ENCODE measurements at regions not wholly inside any gene's neighbourhood (a gene's known extent, or its start where the extent isn't known, plus 50 kb on each side); places are given as distances from the start of the nearest gene placed in this dataset.
"Not testable (repeated sequence)": the region's sequence is repeated elsewhere in the genome, so short reads cannot be mapped to it uniquely, and the experiment has no call there.

- H3K18ac ChIP-seq (ENCODE audit: extremely low read depth, low read length); POLR2A ChIA-PET (ENCODE audit: partially characterized antibody); H2BK20ac ChIP-seq (ENCODE audit: low read length); H3K4me3 ChIP-seq (ENCODE audit: extremely low read depth in 1 of 4, insufficient read depth in 2 of 4, low read depth in 3 of 4, low read length in 4 of 4); H3K36me3 ChIP-seq (ENCODE audit: control insufficient read depth in 2 of 4, insufficient read depth in 4 of 4, low read length in 3 of 4); H3K27ac ChIP-seq (ENCODE audit: low read depth, low read length); H3K14ac ChIP-seq (ENCODE audit: insufficient read length); H4K20me1 ChIP-seq (replicated peaks in 1 of 2; ENCODE audit: control insufficient read depth in 1 of 2, insufficient read depth in 2 of 2, low read length in 2 of 2); H3K56ac ChIP-seq (replicated peaks; ENCODE audit: insufficient read length, low read depth, low read length); H3K79me1 ChIP-seq (ENCODE audit: low read depth, low read length); FAIRE-seq; H3K23ac ChIP-seq (ENCODE audit: insufficient read length); H3K9me3 ChIP-seq (ENCODE audit: insufficient read depth in 2 of 2, low read depth in 1 of 2, low read length in 1 of 2); H3K27me3 ChIP-seq (replicated peaks in 1 of 4; ENCODE audit: control insufficient read depth in 3 of 4, extremely low read depth in 1 of 4, insufficient read depth in 3 of 4, low read length in 3 of 4); H3K4me2 ChIP-seq (ENCODE audit: insufficient read depth in 1 of 2, low read depth in 2 of 2, low read length in 2 of 2); DNase-seq (ENCODE audit: low read depth in 1 of 2, low spot score in 2 of 2); H3K9ac ChIP-seq (replicated peaks in 1 of 4; ENCODE audit: extremely low read depth in 1 of 4, low read depth in 3 of 4, low read length in 3 of 4); H2AFZ ChIP-seq (ENCODE audit: low read length); H3K4ac ChIP-seq (replicated peaks; ENCODE audit: insufficient read length, low read depth, low read length); H3K23me2 ChIP-seq (ENCODE audit: low read depth, low read length); H4K8ac ChIP-seq (ENCODE audit: extremely low read depth, insufficient read depth, low read length); H2BK120ac ChIP-seq (replicated peaks; ENCODE audit: low read depth, low read length); H4K91ac ChIP-seq (replicated peaks; ENCODE audit: insufficient read length, low read length); H4K5ac ChIP-seq (ENCODE audit: insufficient read length, low read depth, low read length); H3K79me2 ChIP-seq (ENCODE audit: control insufficient read depth in 1 of 2, insufficient read depth in 2 of 2, low read length in 2 of 2); H3K4me1 ChIP-seq (replicated peaks in 1 of 4; ENCODE audit: control insufficient read depth in 3 of 4, insufficient read depth in 4 of 4, low read length in 3 of 4): not testable (repeated sequence)
- Histone ChIP-seq H2AK5ac (ENCODE audit: low read depth, low read length) (peak overlapping the region; percentile 11; the same call in 1 of the 2 replicates), H2BK12ac (ENCODE audit: low read depth, low read length) (peak overlapping the region; percentile 3; the same call in 1 of the 2 replicates), H2BK5ac (ENCODE audit: low read depth, low read length) (0 out of 2 replicates have a peak overlapping the region, but pooled peaks have one; percentile 1), H2BK15ac (ENCODE audit: low read length) (peak overlapping the region; percentile 1; the same call in 1 of the 2 replicates)
- CTCF ChIA-PET (ENCODE audit: partially characterized antibody), result interaction anchor here (0.6 to 2.8 kb wide), 4 partner anchors 12 to 22 kb away, joined by 3 to 9 read pairs (median 4); no protein-coding TSS in a partner anchor
- 85% methylated on average over 17 of the region's 17 CpGs; no CpG with 5 or more reads in 1 of the 2 experiments for WGBS, 2 experiments (ENCODE audit: extremely low coverage in 1 of 2, insufficient coverage in 1 of 2, insufficient read length in 1 of 2, insufficient replicate concordance in 2 of 2, low coverage in 1 of 2, low lambda C conversion rate in 2 of 2, missing lambda C conversion rate in 1 of 2)
- peak; percentile 56; the same call in 1 of the 2 replicates for TF ChIP-seq KDM1A (IDR thresholded peaks at IDR 0.05; ENCODE audit: borderline replicate concordance, low read length)
Observed at GRCh38 chr15:77885877-77886500, 191.5 kb downstream of the TBC1D2B start.

Measured in H1 (cell line).